ENCODE measurements at regions not wholly inside any gene's neighbourhood (a gene's known extent, or its start where the extent isn't known, plus 50 kb on each side); places are given as distances from the start of the nearest gene placed in this dataset.

DNA sequence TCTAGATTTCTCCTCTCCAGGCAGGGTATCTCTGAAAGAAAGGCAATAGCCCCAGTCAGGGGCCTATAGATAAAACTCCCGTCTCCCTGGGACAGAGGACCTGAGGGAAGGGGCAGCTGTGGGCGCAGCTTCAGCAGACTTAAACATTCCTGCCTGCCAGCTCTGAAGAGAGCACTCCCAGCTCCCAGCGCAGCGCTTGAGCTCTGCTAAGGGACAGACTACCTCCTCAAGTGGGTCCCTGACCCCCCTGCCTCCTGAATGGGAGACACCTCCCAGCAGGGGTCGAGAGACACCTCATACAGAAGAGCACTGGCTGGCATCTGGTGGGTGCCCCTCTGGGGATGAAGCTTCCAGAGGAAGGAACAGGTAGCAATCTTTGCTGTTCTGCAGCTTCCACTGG, 556.9 kb downstream of the EPM2A start:
- Histone ChIP-seq H3K14ac (ENCODE audit: insufficient read depth, low read length) (no peak overlapping the region; the same call in 1 of the 2 replicates), H4K8ac (replicated peaks; ENCODE audit: insufficient read length, low read depth, low read length) (no peak overlapping the region), H4K5ac (ENCODE audit: insufficient read length, low read depth, low read length) (no peak overlapping the region), H3T11ph (ENCODE audit: low read length) (no peak overlapping the region), H3K4ac (ENCODE audit: low read depth, low read length) (no peak overlapping the region), H3K23me2 (ENCODE audit: insufficient read length, low read depth, low read length, poor library complexity, severe bottlenecking) (no peaks in the 10 kb centered on the region), H2BK15ac (ENCODE audit: low read depth, low read length) (no peak overlapping the region), H2BK12ac (ENCODE audit: insufficient read length, low read depth, low read length) (no peak overlapping the region), H3K79me1 (ENCODE audit: insufficient read depth, low read depth, low read length, poor library complexity, severe bottlenecking) (no peaks in the 10 kb centered on the region), H3K27ac (ENCODE audit: insufficient read length, low read depth, low read length) (no peak overlapping the region), H4K91ac (ENCODE audit: insufficient read length, low read depth, low read length) (no peak overlapping the region), H3K27me3 (ENCODE audit: insufficient read depth, low read length) (no peaks in the 10 kb centered on the region), H3K9me3 (ENCODE audit: control insufficient read depth, low read depth, low read length) (no peaks in the 10 kb centered on the region), H2AFZ (ENCODE audit: low read length) (no peak overlapping the region), H3K23ac (ENCODE audit: insufficient read length, low read depth, low read length) (no peak overlapping the region), H2BK120ac (ENCODE audit: low read depth, low read length, poor library complexity, severe bottlenecking) (no peak overlapping the region), H3K4me1 (ENCODE audit: insufficient read depth, low read length) (no peaks in the 10 kb centered on the region), H2BK20ac (ENCODE audit: low read depth, low read length, poor library complexity, severe bottlenecking) (no peak overlapping the region), H2BK5ac (ENCODE audit: insufficient read length, low read length) (no peak overlapping the region), H3K4me2 (ENCODE audit: insufficient read depth, insufficient read length, low read length) (no peak overlapping the region), H3K79me2 (ENCODE audit: insufficient read depth, low read length) (no peaks in the 10 kb centered on the region), H4K20me1 (ENCODE audit: control insufficient read depth, insufficient read depth, insufficient read length) (no peaks in the 10 kb centered on the region), H2AK5ac (ENCODE audit: insufficient read length, low read length) (no peak overlapping the region), H3K18ac (ENCODE audit: insufficient read length, low read depth, low read length) (no peak overlapping the region), H3K56ac (ENCODE audit: insufficient read length, low read depth, low read length) (no peak overlapping the region), H3K9ac (ENCODE audit: extremely low read depth, insufficient read length, low read length) (no peak overlapping the region)
- H3K4me1 Mint-ChIP-seq: no peaks in the 10 kb centered on the region
- H3K4me3 Mint-ChIP-seq: no peak overlapping the region
- no peaks in the 10 kb centered on the region for H3K27me3 Mint-ChIP-seq (ENCODE audit: low read depth)
- TF ChIP-seq CTCF (conservative IDR thresholded peaks at IDR 0.05): no peak
- WGBS (ENCODE audit: extremely low coverage, insufficient read length, low lambda C conversion rate): no CpG with 5 or more reads among the region's 5 CpGs
- H3K27ac Mint-ChIP-seq: no peak overlapping the region; a peak in 1 of 7 replicates
- no peak for DNase-seq
- H3K36me3 Mint-ChIP-seq (ENCODE audit: insufficient read depth in 1 of 3, low read depth in 3 of 3): peaks cover 3 to 24% (median 3%) of the 10 kb centered on the region in 3 experiments; a peak in 3 of 7 replicates
- H3K9me3 Mint-ChIP-seq: peaks cover 22% of the 10 kb centered on the region in 2 experiments

Measured in H9 (cell line).